Breast epithelium (tissue), 3 donors: ENCODE measurements at regions not wholly inside any gene's neighbourhood (a gene's known extent, or its start where the extent isn't known, plus 50 kb on each side); places are given as distances from the start of the nearest gene placed in this dataset.

Experiments used
- CTCF ChIP-seq, 3 donors: fragments of 450-650 bp; IDR thresholded peaks; one replicate each; pipeline ENCODE4 v1.5.1; 2016 to 2017; ENCODE audit warnings: antibody characterized with exemption in 3 of 3, mild to moderate bottlenecking in 3 of 3, moderate library complexity in 3 of 3
- POLR2A ChIP-seq: fragments of 450-650 bp; IDR thresholded peaks from one replicate; pipeline ENCODE4 v1.6.1; 2016; ENCODE audit warnings: antibody characterized with exemption, mild to moderate bottlenecking, moderate library complexity
- POLR2AphosphoS5 ChIP-seq, 3 donors: sonication (generic); formaldehyde crosslinking; IDR thresholded peaks; one replicate each; pipeline ENCODE4 v1.6.1; 2017; ENCODE audit warnings: antibody characterized with exemption in 3 of 3

- TF ChIP-seq POLR2AphosphoS5 (IDR thresholded peaks at IDR 0.05) (no peak), POLR2A (no peak), CTCF (IDR thresholded peaks at IDR 0.05) (no peak)
Observed at GRCh38 chr4:11259837-11260236, 168.9 kb downstream of the HS3ST1 start.
